Smooth muscle cell (in vitro differentiated cells): ENCODE measurements at regions not wholly inside any gene's neighbourhood (a gene's known extent, or its start where the extent isn't known, plus 50 kb on each side); places are given as distances from the start of the nearest gene placed in this dataset.

Experiments used
- DNase-seq: peaks from one replicate; lab custom pipeline; 2025; ENCODE audit not compliant: unreplicated experiment; lab: John Stamatoyannopoulos, UW
- H2AFZ ChIP-seq: fragments of 200-600 bp; sonication (generic); 2 replicates; pipeline ENCODE4 v1.6.0; 2016; ENCODE audit warnings: antibody characterized with exemption, low read depth, mild to moderate bottlenecking
- H3F3A ChIP-seq: fragments of 200-600 bp; sonication (generic); 2 replicates; pipeline ENCODE4 v1.6.0; 2017; ENCODE audit warnings: antibody characterized with exemption, low read depth
- H3K27ac ChIP-seq: fragments of 200-600 bp; sonication (generic); 2 replicates; pipeline ENCODE4 v1.5.1; 2016; ENCODE audit warnings: low read depth, mild to moderate bottlenecking
- H3K27me3 ChIP-seq: fragments of 200-600 bp; sonication (generic); 2 replicates; pipeline ENCODE4 v1.6.1; 2016; ENCODE audit warnings: low read depth, mild to moderate bottlenecking
- H3K36me3 ChIP-seq: fragments of 200-600 bp; sonication (generic); 2 replicates; pipeline ENCODE4 v1.5.1; 2016; ENCODE audit warnings: low read depth
- H3K4me1 ChIP-seq: fragments of 200-600 bp; sonication (generic); 2 replicates; pipeline ENCODE4 v1.5.1; 2016; ENCODE audit warnings: low read depth
- H3K4me2 ChIP-seq: fragments of 200-600 bp; sonication (generic); 2 replicates; pipeline ENCODE4 v1.6.0; 2016; ENCODE audit warnings: mild to moderate bottlenecking
- H3K4me3 ChIP-seq: fragments of 200-600 bp; sonication (generic); 2 replicates; pipeline ENCODE4 v1.5.1; 2016; ENCODE audit warnings: mild to moderate bottlenecking
- H3K79me2 ChIP-seq: fragments of 200-600 bp; sonication (generic); 2 replicates; pipeline ENCODE4 v1.6.0; 2016; ENCODE audit warnings: low read depth, mild to moderate bottlenecking
- H3K9ac ChIP-seq: fragments of 200-600 bp; sonication (generic); 2 replicates; pipeline ENCODE4 v1.6.0; 2016; ENCODE audit warnings: low read depth
- H3K9me3 ChIP-seq: fragments of 200-600 bp; sonication (generic); replicated peaks from 2 replicates; pipeline ENCODE4 v1.5.1; 2016; ENCODE audit warnings: low read depth
- H4K20me1 ChIP-seq: fragments of 200-600 bp; sonication (generic); 2 replicates; pipeline ENCODE4 v1.6.0; 2016; ENCODE audit warnings: low read depth
- CTCF ChIP-seq: fragments of 200-600 bp; sonication (generic); IDR thresholded peaks from 2 replicates; pipeline ENCODE4 v1.5.1; 2017; ENCODE audit warnings: borderline replicate concordance, mild to moderate bottlenecking, antibody characterized with exemption; ENCODE audit not compliant: insufficient read depth, poor library complexity, severe bottlenecking
- WGBS: methylation state at CpG from one replicate; pipeline ENCODE4 v1.1.7; 2016; ENCODE audit warnings: low lambda C conversion rate; 5-methylcytosine and 5-hydroxymethylcytosine counted together

- DNase-seq, result no peak
- Histone ChIP-seq H2AFZ (no peak overlapping the region), H3K27ac (no peak overlapping the region), H3K4me3 (no peak overlapping the region), H3K36me3 (no peaks in the 10 kb centered on the region), H3K4me2 (peak overlapping the region; percentile 75), H4K20me1 (no peaks in the 10 kb centered on the region), H3K79me2 (no peaks in the 10 kb centered on the region), H3K9ac (no peak overlapping the region), H3K4me1 (peaks cover 19% of the 10 kb centered on the region), H3F3A (no peaks in the 10 kb centered on the region), H3K9me3 (no peaks in the 10 kb centered on the region), H3K27me3 (peaks cover 10% of the 10 kb centered on the region)
- 93% methylated on average over 10 of the region's 10 CpGs for WGBS
- TF ChIP-seq CTCF, result no peak
Observed at GRCh38 chr9:96168882-96169281, 133.1 kb downstream of the HSD17B3 start.

DNA sequence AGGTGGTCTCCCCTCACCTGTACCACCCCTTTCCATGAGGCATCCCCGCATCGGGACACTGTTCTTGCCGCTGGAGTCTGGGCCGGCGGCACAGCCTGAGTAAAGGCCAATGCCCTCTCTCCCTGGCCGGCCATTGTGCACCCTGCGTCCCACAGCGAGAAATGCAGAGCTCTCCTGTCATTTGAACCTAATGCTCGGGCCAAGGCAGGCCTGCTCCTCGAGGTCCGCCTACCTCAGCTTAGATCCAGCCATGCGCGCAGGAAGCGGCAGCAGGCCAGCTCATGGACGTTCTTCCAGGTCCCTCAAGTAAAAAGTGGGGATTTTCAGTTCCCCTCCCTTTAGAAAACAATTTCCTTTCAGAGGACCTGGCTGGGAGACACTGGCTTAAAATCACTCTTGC lies 135.0 kb downstream of the HSD17B3 start:
- no peak overlapping the region for H3K4me3 ChIP-seq
- no peak overlapping the region for H3K9ac ChIP-seq
- H3K9me3 ChIP-seq, result no peaks in the 10 kb centered on the region
- no peak overlapping the region for H2AFZ ChIP-seq
- TF ChIP-seq CTCF, result no peak
- no peaks in the 10 kb centered on the region for H3K79me2 ChIP-seq
- no peaks in the 10 kb centered on the region for H3K36me3 ChIP-seq
- no peak for DNase-seq
- H4K20me1 ChIP-seq, result no peaks in the 10 kb centered on the region
- WGBS, result 98% methylated on average over 15 of the region's 15 CpGs
- H3K27me3 ChIP-seq, result peaks cover 10% of the 10 kb centered on the region
- H3K4me1 ChIP-seq, result peaks cover 19% of the 10 kb centered on the region
- H3F3A ChIP-seq, result no peaks in the 10 kb centered on the region
- no peak overlapping the region for H3K4me2 ChIP-seq
- no peak overlapping the region for H3K27ac ChIP-seq

GRCh38 chr9:96164268-96164683 lies 137.7 kb downstream of the HSD17B3 start:
- H3K79me2 ChIP-seq, result no peaks in the 10 kb centered on the region
- H3K27me3 ChIP-seq, result peaks cover 10% of the 10 kb centered on the region
- H2AFZ ChIP-seq, result no peak overlapping the region
- no peaks in the 10 kb centered on the region for H3F3A ChIP-seq
- H3K4me3 ChIP-seq, result no peak overlapping the region
- H3K9ac ChIP-seq, result no peak overlapping the region
- no peaks in the 10 kb centered on the region for H3K36me3 ChIP-seq
- H3K4me1 ChIP-seq, result peaks cover 10% of the 10 kb centered on the region
- H3K27ac ChIP-seq, result no peak overlapping the region
- no peaks in the 10 kb centered on the region for H4K20me1 ChIP-seq
- no peak for TF ChIP-seq CTCF
- WGBS, result 91% methylated on average over 11 of the region's 11 CpGs
- DNase-seq, result no peak
- H3K4me2 ChIP-seq, result no peak overlapping the region
- H3K9me3 ChIP-seq, result no peaks in the 10 kb centered on the region

DNA sequence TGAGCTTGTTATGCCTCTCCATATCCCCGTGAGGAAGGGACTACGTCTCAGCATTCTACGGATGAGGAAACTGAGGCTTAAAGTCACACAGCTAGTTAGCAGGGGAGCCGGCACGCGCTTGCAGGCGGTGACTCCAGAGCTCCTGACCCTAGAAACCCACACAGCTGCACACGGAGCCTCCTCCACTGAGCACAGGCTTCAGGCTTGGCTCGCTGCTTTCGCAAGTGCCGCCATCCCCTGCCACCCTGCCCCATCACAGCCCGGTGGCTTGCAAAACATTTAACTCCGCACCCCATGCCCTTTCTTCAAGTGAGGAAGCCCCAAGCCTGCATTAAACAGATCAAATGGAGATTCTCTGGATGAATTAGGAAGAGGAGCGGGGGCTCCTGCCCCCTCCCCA lies 138.3 kb downstream of the HSD17B3 start:
- WGBS, result 93% methylated on average over 14 of the region's 14 CpGs

More for the DNA sequence above, 138.3 kb downstream of the HSD17B3 start:
- Histone ChIP-seq H3K27ac (no peak overlapping the region), H3K4me3 (no peak overlapping the region), H3F3A (no peaks in the 10 kb centered on the region), H3K4me2 (no peak overlapping the region), H3K9me3 (no peaks in the 10 kb centered on the region), H3K27me3 (peaks cover 10% of the 10 kb centered on the region), H3K4me1 (peaks cover 5% of the 10 kb centered on the region), H3K36me3 (no peaks in the 10 kb centered on the region), H2AFZ (no peak overlapping the region), H4K20me1 (no peaks in the 10 kb centered on the region), H3K79me2 (no peaks in the 10 kb centered on the region), H3K9ac (no peak overlapping the region)
- no peak for TF ChIP-seq CTCF
- no peak for DNase-seq
